Femur (tissue), 1 donor: ENCODE measurements at regions not wholly inside any gene's neighbourhood (a gene's known extent, or its start where the extent isn't known, plus 50 kb on each side); places are given as distances from the start of the nearest gene placed in this dataset.

Source experiments
- DNase-seq: peaks from one replicate; pipeline ENCODE4 v3.0.0-alpha.2; 2017

DNA sequence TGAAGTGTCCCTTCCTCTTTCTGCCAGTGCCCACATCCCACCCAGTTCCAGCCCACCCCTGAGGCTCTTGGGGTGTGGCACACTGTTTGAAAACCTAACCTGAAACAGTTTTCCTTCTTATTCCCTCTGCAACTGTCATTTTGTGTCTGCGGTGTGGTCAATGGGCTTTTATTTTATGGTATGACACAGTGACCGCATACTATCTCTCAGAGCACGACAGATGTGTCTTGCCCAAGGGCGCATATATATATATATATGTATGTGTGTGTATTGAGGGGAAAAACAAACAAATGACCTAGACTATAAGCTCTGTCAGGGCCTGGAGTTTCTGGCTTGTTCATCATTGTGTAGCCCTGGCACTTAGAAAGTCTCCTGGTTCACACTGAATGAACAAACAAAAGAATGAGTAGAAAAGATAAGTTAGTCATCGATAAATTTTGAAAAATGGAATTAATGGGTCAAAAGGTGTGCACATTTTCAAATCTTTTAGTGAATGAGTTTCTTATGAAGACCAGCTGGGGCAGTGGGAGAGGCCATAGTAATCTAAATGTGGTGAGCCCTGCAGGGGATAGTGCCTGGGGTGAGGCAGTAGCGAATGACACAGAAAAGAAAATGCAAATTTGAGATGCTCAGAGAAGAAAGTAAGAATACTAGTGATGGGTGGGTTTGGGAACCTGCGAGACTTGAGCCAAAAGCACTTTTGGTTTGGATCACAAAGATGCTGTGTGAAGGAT lies 198.4 kb downstream of the SNX10 start:
- DNase-seq = no peak

DNA sequence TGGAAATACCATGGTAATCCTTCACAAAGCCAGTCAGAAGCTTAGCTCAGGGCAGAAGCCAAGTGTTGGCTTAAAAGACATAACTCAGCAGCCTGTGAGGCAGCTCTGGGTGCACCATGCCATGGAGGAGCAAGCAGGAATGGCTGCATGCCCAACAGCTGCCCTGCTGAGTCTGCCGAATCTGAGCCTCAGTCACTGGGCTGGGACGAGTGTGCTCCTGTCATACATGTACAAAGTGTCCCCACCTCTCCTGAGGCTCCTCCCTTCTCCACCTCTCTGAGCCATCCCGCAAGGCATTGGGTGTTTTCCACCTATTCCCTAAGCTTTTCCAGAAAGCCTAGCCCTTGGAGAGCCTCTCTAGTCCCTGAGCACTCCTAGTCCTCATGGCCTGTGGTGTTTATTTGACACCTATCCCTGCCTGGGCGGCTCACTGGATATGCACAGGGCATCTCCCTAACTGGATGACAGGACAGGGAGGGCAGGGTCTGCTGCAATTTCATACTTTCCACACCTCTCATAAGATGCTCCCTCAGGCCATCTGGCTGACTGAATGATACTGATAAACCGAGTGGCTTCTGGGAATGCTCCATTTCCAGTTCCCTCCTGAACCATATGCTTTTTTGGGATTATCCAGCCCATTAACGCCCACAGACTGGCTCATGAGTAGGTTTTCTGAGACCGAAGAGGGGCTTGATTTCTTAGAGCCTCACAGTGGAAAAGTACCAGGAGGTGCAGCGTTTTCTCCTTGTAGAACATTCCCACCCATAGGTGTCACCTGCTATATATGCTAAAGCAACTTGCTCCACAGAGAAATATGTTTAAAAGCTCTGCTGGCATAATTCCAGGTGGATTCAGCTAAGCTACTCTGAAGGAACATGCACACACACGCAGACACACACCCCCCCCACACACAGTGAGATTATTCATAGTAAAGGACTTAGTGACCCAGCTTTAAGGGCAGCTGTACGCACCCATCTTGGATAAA lies 199.3 kb downstream of the SNX10 start:
- DNase-seq = peak; percentile 60

DNA sequence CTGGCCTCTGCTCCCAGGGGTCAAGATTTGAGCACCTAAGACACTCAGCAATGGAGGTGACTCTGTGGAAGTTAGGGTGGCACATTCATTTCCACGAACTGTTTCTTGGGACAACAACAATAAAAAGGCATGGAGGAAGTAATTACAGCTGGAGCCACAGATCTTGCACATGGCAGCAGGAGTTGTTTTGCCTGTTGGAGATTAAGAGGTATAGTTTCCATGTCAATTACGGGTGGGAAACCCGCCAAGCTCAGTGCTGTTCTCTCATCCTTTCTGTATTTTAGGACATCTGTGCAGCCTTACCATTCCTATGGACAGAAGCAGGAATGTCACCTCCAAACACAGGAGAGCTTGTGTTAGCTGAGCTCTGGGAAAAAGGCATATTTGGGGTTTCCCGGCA lies 201.2 kb downstream of the SNX10 start:
- DNase-seq = no peak

DNA sequence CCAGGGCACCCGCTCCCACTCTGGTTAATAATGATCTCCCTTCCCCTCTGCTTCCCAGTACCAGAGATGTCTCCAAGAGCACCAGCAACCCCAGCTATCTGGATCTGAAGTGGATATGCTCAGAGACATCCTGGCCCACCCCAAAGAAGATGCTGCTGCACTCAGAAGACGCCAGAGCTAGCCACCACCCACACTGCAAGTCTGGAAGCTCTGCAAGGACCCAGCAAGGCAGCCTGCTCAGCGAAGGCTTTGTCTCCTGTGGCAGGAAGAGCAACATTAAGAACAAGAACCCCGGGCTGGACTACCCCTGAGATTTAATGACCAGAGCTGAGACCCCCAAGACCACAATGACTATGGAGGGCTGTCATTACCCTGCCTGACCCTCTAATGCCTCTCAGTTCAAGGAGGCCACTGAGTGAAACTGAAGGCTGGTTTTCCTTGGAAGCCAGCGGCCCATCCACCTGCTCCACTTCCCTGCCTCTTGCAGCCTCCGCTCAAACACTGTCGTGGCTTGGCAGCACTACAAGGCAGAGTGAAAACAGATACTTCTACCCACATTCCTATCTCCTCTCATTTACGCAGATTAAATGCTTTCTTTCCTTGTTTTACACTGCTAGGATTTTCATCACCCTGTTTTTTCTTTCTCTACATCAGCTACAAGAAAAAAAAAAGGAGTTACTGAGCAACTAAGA lies 202.2 kb downstream of the SNX10 start:
- no peak for DNase-seq

DNA sequence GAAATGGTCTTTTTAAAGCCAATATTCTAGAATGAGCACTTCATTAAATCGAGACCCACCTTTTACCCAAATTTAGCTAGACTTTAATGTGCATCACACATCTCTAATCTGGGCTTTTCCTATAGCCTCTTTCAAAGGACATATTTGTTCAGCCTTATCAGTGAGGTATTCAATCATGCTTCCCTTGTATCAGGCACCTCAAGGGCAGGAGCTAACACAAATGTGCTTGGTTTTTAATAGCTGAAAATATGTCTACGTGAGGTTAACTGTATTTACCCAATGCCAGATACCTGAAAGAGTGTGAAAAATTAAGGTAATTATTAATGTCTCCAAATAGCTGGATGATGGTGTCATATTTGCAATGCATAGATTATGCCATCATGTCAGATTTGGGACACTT lies 203.9 kb downstream of the SNX10 start:
- DNase-seq = no peak

DNA sequence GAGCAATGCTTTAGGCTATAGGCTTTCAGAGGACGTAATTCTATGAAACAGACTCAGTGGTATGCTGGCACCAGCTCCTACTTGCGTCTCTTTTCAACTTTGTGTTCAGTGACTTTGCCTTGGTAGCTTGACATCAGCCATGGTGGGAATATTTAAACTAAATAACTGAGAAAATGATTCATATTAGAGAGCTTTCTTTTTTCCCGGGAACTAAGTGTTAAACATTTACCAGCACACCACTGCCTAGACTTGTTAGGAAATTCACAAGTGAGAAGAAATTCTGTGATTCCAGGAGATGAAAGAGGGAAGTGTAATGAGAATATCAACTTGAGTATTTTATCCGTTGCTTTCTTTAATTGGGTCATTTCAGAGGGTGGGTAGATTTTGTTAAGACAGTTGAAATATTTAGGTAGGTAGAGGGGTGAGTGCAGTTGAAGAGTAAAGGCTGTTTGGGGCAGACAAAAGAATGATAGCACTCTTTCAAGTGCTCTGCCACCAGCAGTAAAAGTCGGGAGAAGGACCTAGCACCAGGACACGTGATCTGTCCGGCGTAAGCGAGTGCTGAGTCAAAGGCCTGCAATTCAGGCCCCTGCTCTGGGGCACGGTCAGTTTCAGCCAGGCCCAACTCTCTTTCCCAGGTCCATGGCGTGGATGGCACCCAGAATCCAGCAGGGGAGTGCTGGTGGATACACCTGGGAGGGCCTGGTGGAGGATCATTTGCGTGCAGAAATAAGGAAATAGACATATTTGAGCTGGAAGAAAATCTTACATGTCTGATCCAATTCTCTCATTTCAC lies 206.3 kb downstream of the SNX10 start:
- no peak for DNase-seq

DNA sequence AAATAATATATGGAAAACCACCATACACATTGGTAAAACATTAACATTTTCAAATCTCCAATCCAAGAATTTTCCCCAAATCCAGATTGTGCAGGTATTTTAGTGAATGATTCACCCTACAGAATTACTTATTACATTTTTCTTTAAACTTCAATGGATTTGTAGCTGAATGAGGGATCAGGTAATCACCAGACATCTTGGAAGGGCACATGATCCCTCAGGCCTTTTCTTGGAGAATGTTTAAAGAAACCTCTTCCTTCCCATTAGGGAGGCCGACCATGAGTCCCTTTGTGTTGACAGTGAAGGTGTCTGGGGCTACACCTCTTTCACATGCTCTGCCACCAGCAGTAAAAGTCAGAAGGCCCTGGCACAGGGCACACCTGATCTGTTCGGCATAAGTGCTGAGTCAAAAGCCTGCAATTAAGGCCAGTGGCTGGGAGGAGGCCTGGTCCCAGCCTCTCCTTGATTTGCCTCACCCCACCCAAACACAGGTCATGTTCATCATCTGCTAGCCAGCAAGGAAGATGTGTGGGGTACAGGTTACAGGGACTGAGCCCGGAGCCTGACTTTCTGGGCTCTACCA lies 207.7 kb downstream of the SNX10 start:
- no peak for DNase-seq

DNA sequence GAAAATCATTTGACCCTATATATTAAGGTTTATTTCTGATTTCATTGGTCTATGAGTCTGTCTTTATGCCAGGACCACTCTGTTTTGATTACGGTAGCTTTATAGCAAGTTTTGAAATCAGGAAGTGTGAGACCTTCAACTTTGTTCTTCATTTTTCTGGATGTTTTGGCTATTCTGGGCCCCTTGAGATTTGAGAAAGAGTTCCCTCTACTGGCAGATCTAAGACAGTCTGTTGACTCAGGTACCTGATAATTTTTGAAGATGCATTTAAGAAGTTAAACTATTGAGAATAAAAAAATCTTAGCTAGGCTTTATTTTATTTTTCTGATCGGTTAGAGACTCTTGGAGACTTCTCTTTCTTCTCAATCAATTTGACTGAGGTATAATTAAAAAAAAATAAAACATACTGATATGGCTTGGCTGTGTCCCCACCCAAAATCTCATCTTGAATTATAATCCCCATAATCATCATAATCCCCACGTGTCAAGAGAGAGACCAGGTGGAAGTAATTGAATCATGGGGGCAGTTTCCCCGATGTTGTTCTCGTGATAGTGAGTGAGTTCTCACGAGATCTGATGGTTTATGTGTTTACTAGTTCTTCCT lies 209.2 kb downstream of the SNX10 start:
- DNase-seq = no peak

DNA sequence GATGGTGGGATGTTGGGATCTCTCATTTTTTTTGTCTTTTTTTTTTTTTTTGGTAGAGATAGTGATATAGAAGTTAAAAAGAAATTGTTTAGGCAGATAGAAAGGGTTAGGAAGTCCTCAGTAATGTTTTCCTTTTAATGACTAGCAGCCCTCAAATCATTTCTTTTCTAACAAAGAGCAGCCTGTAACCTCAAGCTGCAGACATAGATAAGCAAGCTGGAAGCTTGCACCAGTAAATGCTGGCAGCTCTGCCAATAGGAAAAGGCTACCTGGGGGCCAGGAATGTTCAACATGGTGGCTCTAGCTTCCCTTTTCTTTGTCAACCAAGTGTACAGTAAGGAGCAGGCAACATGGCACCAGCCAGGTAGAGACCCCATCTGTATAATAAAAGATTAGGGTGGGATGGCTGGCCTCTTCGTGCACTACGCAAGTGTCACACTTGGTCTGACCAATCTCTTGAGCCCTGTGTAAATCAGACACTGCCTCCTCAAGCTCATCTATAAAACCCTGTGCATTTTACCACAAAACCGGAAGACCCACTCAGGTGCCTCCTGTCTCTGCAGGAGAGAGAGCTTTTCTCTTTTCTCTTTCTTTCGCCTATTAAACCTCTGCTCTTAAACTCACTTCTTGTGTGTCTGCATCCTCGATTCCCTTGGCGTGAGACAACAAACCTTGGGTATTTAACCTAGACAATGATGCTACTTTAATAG lies 212.9 kb downstream of the SNX10 start:
- no peak for DNase-seq

DNA sequence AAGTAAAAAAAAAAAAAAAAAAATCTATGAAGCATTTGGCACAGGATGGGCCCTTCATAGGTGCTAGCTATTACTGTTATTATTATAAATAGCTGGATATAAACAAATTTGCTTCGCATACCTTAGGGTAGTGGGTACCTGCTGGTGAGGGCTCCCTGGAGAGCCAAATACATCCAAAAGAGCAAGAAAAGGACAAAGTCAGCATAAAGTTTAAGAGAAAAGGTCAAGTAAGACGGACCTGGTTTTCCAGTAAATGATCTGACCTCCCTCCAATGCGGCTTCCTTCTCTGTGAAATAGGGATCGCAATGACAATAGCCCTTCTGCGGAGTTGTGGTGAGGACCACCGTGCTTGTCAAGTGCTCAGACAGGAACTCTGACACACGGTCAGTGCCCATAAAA lies 214.5 kb downstream of the SNX10 start:
- DNase-seq = no peak

DNA sequence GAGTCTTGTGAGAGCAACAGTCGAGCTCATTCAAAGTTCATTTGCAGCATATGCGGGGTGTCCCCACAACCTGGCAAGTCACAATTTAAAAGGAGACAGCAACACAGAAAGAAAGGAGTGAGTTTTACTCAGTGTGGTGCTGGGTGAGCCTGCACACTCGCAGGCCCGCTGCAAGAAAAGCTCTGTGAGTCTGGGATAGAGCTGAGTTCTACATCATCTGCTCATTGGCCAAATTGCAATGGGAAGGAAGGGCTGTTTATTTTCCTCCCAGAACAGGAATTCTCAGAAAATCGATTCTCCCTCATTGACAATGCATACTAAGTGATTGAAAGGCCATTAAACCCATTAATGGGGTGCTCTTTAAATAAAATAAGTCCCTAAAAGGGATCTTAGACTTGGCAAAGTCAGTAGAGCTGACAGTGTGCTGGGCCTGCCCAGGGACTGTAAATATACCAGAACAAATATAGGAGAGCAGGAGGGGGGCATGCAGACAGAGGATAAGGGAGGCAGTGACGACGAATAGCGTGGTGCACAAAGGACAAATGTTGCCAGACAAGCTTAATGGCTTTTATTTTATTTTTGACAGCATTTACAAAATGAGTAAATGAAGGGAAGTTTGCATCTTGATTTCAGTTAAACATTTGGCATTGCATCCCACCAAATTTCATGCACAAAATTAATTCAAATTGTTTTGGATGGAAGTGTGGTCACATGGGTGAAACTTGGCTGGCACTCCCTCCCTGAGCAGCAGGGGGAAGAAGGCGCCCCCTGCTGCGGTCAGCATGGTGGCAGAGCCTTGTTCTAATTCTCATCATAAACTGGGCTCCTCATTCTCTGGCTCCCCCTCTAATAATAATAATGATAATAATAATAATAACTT lies 215.7 kb downstream of the SNX10 start:
- DNase-seq = no peak

DNA sequence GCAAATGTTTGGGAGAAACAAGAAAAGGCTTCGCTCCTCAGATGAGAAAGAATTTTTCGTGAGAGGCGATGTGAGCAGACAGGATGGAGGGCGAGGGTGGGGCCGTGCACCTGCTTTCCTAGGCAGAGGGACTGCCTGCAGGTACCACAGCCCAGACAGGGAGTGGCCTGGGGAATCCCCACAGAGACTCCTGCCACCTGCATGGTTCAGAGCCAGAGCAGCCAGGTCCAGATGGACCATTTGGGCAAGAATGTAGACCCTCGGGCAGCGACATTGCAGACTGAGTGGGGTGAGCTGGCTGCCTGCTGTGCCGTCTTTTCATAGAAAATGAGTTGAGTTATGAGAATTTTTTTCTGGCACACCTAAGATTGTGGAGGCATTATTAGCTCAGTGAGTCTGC lies 216.8 kb downstream of the SNX10 start:
- no peak for DNase-seq

DNA sequence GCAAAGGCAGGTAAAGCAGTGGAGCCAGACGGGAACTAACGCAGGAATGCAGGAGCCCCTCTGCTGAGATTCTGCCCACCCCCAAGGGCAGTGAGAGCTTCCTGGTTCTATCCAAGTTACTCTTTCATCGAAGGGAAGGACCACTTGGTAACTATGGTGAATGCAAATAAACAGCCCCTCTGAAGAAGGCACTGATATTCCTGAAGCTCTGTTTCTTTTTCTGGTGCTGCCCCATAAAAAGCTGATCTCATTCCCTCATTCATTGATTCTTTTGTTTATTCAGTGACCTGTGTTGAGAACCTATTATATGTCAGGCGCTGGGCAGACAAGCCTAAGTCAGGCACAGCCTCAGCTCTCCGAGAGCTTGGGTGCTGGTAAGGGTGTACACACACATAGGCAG lies 217.3 kb downstream of the SNX10 start:
- no peak for DNase-seq

DNA sequence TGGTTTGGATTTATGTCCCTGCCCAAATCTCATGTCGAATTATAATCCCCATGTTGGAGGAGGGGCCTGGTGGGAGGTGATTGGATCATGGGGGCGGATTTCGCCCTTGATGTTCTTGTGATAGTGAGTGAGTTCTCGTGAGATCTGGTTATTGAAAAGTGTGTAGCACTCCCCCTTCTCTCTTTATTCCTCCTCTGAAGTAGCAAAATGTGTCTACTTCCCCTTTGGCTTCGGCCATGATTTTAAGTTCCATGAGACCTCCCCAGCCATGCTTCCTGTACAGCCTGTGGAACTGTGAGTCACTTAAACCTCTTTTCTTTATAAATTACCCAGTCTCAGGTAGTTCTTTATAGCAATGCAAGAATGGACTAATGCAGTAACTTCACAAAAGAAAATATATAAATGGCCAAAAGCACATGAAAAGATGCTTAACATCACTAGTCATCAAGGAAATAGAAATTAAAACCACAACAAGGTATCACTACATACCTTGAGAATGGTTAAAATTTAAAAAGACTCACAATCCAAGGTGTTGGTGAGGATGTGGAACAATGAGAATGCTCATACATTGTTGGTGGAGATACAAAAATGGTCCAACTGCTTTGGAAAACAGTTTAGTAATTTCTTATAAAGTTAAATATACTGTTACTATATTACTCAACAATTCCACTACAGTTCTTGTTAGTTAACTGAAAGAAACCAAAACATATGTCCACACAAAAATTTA lies 218.7 kb downstream of the SNX10 start:
- no peak for DNase-seq

DNA sequence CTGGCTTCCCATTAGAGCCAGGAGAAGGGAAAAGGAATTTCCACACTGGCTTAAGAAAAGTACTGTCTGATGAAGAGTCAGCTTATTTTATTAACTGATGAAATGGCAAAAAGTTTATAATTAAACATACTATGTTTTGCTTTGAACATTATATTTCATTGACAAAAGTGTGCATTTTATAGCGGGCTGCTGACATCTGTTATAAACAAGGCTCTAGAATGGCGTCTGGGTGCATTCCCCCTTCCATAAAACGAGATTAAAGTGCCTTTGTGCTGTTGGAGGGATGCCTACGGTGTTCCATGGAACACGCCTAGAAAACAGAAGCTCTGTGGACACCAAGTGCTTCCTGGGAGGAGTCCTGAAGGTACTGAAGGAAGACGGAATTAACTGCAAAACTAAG lies 220.2 kb downstream of the SNX10 start:
- DNase-seq = no peak

DNA sequence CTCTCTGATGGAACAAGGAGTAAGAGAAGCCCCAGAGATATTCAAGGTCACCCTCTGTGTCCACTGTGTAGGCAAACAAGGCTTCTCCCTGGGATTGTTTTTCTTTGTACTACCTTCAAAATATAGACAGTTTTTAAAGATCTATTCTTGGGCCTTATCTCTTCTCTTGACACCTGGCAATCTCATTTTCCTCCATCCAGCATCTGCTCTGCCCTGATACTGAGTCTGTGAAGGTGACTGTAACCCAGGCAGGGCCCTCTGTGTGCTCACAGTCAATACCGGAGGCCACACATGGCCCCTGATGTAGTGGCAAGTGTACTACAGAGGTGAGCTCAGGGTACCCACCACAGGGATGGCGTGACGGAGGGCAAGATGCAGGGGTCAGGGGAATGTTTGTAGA lies 221.1 kb downstream of the SNX10 start:
- DNase-seq = no peak

DNA sequence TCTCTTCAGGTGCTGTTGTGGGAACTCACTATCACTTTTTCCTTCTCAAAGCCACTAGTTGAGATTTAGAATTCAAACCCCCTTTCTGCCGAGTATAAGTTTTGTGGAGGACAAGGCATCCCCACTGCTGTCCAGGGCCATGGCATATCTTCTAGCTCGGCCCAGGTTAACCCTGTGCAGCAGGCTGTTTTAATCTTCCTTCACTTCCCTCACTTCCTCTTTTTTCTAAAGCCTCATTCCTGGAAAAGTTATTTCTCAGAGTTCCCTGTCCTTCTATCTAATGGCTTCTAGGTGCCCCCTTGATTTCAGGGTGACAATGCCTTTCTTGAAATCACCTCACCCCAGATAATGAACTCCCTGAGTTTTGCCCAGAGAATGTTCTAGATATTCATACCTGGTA lies 222.3 kb downstream of the SNX10 start:
- no peak for DNase-seq

DNA sequence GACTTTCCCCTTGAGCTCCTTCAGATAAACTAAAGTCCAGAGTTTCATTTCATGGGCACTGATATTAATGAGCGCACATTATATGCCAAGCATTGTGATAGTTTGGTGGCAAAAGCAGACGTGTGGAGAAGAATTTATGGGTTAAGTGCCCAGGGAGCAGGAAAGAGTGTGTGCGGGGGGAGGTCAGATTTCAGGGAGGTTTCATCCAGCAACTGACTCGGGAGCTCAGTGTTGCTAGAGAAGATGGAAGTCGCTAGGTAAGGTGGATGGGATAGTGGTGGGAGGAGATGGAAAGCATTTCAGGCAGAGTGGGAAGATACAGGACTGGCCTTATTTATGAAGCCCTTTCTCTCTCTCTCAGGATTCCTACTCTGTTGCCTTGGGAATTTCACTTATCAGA lies 223.0 kb downstream of the SNX10 start:
- no peak for DNase-seq

DNA sequence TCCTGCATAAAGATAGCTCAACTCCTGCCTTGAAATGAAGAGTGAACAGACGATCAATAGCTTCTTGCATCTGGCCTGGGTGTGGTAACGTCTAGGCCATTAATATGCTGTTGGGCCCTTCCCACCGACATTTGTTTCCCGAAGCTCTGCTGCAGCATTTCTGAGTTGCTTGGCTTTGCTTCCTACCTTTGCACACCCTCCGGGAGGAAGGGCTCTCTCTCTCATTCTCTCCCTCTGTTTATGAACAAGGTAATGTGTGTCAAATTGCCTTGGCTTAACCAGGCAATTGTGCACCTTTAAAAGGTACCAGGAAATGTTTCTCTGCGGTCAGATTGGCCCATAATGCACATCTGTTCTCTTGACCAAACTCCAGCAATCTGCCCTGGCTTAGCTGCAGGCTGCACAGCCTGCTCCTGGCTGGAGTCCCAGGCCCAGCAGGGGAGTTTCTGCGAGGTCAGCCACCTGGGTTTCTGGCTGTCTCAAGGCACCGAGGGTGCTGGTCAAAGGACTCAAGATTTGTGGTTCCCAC lies 223.7 kb downstream of the SNX10 start:
- DNase-seq = peak; percentile 38
